ENCODE measurements at regions not wholly inside any gene's neighbourhood (a gene's known extent, or its start where the extent isn't known, plus 50 kb on each side); places are given as distances from the start of the nearest gene placed in this dataset.

DNA sequence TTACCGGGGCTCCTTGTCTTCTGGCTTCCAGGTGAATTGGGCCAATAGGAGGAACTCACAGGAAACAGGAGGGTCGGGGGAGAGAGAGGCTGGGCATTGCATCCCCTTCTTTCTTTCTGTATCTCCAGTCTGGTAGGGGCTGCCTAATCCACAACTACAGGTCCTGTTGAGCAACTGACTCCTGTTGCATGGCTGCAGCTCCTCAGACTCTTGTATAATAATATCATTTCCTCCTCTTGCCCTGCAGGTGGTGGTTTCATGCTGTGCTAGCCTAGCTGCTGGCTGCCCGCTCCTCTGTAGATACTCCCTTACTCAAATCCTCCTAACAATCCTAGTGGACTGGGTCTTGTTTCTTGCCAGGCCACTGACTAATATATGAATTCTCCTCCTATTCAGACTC, 276.5 kb upstream of the SMIM30 start:
- intact Hi-C loops (cut with DNase I; ENCODE audit: low total_unique reads), result no loop called here
- no peaks in the 10 kb centered on the region for H3K4me1 ChIP-seq
- no peaks in the 10 kb centered on the region for H3K27me3 ChIP-seq
- no peaks in the 10 kb centered on the region for H3K36me3 ChIP-seq
- peaks cover 0 to 2% (median 0%) of the 10 kb centered on the region in 4 donors for H3K9me3 ChIP-seq
- no peak for DNase-seq
- 55 to 66% (median 58%) methylated on average over 3 of the region's 3 CpGs for WGBS, 5 donors
- no peak overlapping the region for H3K4me3 ChIP-seq
- no peak overlapping the region for H3K27ac ChIP-seq
- TF ChIP-seq POLR2AphosphoS5 (IDR thresholded peaks at IDR 0.05) (no peak), POLR2A (IDR thresholded peaks at IDR 0.05) (no peak), EP300 (IDR thresholded peaks at IDR 0.05) (no peak), CTCF (IDR thresholded peaks at IDR 0.05) (no peak)

- no peak for DNase-seq
- Histone ChIP-seq H3K27ac (no peak overlapping the region), H3K27me3 (no peaks in the 10 kb centered on the region), H3K4me1 (no peaks in the 10 kb centered on the region), H3K36me3 (no peaks in the 10 kb centered on the region), H3K4me3 (no peak overlapping the region), H3K9me3 (peaks cover 0 to 13% (median 0%) of the 10 kb centered on the region in 4 donors)
- WGBS, 5 donors, result 48 to 66% (median 62%) methylated on average over 2 of the region's 2 CpGs
- intact Hi-C loops (cut with DNase I; ENCODE audit: low total_unique reads), result no loop called here
- TF ChIP-seq POLR2A (IDR thresholded peaks at IDR 0.05) (no peak), CTCF (IDR thresholded peaks at IDR 0.05) (no peak), POLR2AphosphoS5 (IDR thresholded peaks at IDR 0.05) (no peak)
These were observed 274.6 kb upstream of the SMIM30 start for GRCh38 chr7:113392841-113393540.

GRCh38 chr7:113392421-113392820, 274.1 kb upstream of the SMIM30 start:
- Histone ChIP-seq H3K27ac (no peak overlapping the region), H3K9me3 (peaks cover 0 to 13% (median 0%) of the 10 kb centered on the region in 4 donors), H3K36me3 (no peaks in the 10 kb centered on the region), H3K27me3 (no peaks in the 10 kb centered on the region), H3K4me1 (no peaks in the 10 kb centered on the region), H3K4me3 (no peak overlapping the region)
- TF ChIP-seq CTCF (IDR thresholded peaks at IDR 0.05) (no peak), EP300 (IDR thresholded peaks at IDR 0.05) (no peak)
- WGBS, 5 donors, result 20 to 38% (median 36%) methylated on average over 6 of the region's 6 CpGs
- intact Hi-C loops (cut with DNase I; ENCODE audit: low total_unique reads), result no loop called here
- DNase-seq, result no peak

DNA sequence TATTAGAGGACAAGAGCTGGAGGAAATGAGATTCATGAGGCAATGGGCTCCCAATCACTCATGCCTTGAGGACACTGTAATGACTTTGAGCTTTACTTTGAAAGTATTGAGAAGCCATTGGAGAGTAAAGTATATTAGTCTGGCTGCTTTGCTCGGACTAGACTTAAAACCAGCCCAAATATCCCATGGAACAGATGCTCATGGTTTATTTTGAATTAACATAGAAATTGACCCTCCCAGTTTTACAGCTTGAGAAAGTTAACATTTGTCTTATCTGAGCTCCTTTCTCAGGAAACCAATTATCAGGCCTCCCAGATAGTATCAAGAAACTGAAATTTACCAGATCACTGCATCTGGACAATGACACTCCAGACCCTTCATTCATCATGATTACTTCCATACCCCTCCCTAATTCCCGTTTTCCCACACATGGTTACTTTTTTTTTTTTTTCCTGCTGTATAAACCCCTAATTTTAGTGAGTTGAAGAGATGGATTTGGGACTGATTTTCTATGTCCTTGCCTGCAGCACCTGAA, 270.8 kb upstream of the SMIM30 start:
- no peak for DNase-seq
- no peak overlapping the region for H3K27ac ChIP-seq
- H3K4me3 ChIP-seq, result no peak overlapping the region
- peaks cover 0 to 13% (median 0%) of the 10 kb centered on the region in 4 donors for H3K9me3 ChIP-seq
- 45 to 64% (median 60%) methylated on average over 2 of the region's 2 CpGs for WGBS, 5 donors
- H3K27me3 ChIP-seq, result no peaks in the 10 kb centered on the region
- intact Hi-C loops (cut with DNase I; ENCODE audit: low total_unique reads), result no loop called here
- H3K36me3 ChIP-seq, result no peaks in the 10 kb centered on the region
- H3K4me1 ChIP-seq, result no peaks in the 10 kb centered on the region
- TF ChIP-seq POLR2AphosphoS5 (IDR thresholded peaks at IDR 0.05), result no peak
- no peak for TF ChIP-seq CTCF (IDR thresholded peaks at IDR 0.05)
- TF ChIP-seq EP300 (IDR thresholded peaks at IDR 0.05), result no peak
- TF ChIP-seq POLR2A (IDR thresholded peaks at IDR 0.05), result no peak
